ENCODE measurements at regions not wholly inside any gene's neighbourhood (a gene's known extent, or its start where the extent isn't known, plus 50 kb on each side); places are given as distances from the start of the nearest gene placed in this dataset.
"Not testable (repeated sequence)": the region's sequence is repeated elsewhere in the genome, so short reads cannot be mapped to it uniquely, and the experiment has no call there.

DNA sequence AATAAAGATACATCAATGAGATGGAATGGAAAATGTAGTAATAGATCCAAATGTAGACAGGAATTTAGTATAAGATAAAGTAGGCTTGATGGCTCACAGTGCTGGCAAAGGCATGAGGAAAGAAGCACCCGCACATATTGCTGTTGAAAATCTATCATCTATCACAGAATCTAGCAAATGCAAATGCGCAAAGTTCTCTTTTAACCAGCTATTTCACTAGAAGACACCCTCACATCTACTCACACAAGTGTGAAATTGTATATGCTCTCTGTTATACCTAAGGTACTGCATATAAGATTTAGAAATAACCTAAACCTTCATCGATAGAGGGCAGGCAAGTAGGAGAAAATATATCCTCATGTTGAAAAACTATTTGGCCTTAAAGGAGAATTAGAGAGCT, 756.7 kb upstream of the SEMA6D start:
- TF ChIP-seq POLR2A (IDR thresholded peaks at IDR 0.05): no peak
- TF ChIP-seq, protein P1, sequence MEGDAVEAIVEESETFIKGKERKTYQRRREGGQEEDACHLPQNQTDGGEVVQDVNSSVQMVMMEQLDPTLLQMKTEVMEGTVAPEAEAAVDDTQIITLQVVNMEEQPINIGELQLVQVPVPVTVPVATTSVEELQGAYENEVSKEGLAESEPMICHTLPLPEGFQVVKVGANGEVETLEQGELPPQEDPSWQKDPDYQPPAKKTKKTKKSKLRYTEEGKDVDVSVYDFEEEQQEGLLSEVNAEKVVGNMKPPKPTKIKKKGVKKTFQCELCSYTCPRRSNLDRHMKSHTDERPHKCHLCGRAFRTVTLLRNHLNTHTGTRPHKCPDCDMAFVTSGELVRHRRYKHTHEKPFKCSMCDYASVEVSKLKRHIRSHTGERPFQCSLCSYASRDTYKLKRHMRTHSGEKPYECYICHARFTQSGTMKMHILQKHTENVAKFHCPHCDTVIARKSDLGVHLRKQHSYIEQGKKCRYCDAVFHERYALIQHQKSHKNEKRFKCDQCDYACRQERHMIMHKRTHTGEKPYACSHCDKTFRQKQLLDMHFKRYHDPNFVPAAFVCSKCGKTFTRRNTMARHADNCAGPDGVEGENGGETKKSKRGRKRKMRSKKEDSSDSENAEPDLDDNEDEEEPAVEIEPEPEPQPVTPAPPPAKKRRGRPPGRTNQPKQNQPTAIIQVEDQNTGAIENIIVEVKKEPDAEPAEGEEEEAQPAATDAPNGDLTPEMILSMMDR (IDR thresholded peaks at IDR 0.05): no peak
- Histone ChIP-seq H3K4me3 (replicated peaks in 1 of 3) (no peak overlapping the region), H3K36me3 (no peaks in the 10 kb centered on the region), H3K9me3 (no peaks in the 10 kb centered on the region), H3K4me1 (no peaks in the 10 kb centered on the region), H3K27ac (no peak overlapping the region), H3K27me3 (no peaks in the 10 kb centered on the region)
- no peak for DNase-seq
- WGBS, 2 donors: 89 to 91% methylated on average over 3 of the region's 3 CpGs
- intact Hi-C loops (cut with DNase I): no loop called here

DNA sequence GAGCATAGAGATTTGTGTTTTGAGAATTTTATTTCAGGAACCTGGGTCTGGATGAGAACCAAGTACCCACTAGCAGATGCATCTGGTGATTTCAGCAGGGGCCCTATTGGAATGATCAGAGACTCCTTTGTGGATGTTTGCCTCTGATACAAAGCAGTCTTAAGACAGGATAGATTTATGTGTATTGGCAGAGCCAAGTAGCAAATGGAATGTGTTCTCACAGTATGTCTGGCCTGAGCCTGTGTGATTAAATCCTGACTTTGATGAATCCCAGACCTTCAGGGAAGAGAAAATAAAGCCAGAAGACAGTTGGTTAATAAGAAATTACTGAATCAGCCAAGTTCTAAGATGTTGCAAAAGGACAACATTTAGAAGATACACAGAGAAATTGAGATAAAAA, 755.5 kb upstream of the SEMA6D start:
- intact Hi-C loops (cut with DNase I): no loop called here
- DNase-seq: no peak
- TF ChIP-seq POLR2A (IDR thresholded peaks at IDR 0.05): no peak
- TF ChIP-seq, protein P1 (IDR thresholded peaks at IDR 0.05): no peak
- H3K36me3 ChIP-seq: no peaks in the 10 kb centered on the region
- no peaks in the 10 kb centered on the region for H3K4me1 ChIP-seq
- no peaks in the 10 kb centered on the region for H3K27me3 ChIP-seq
- no peaks in the 10 kb centered on the region for H3K9me3 ChIP-seq
- H3K27ac ChIP-seq: no peak overlapping the region
- no peak overlapping the region for H3K4me3 ChIP-seq (replicated peaks in 1 of 3)

DNA sequence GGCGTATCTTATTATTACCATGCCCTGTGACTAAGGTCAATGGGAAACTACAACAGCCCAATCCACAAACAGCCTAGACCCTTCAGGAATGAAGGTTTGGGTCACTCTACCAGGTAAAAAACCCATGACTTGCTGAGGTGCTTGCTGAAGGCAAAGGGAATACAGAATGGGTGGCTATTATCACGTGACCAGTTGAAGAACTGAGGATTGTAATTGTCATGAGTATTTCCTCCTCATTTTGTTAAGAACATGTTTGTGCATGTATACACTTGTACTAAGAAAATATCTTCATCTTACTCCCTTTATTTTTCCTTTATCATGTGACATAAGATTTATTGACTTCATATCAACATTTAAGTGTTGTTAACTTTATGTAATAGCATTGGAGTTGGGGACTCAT, 729.2 kb upstream of the SEMA6D start:
- not testable (repeated sequence) for H3K27me3 ChIP-seq
- WGBS, 2 donors: 93 to 95% methylated on average over 2 of the region's 2 CpGs

GRCh38 chr15:46996359-46996758, 720.9 kb upstream of the SEMA6D start:
- Histone ChIP-seq H3K4me1 (no peaks in the 10 kb centered on the region), H3K27ac (no peak overlapping the region), H3K27me3 (no peaks in the 10 kb centered on the region), H3K36me3 (no peaks in the 10 kb centered on the region), H3K9me3 (no peaks in the 10 kb centered on the region), H3K4me3 (replicated peaks in 1 of 3) (no peak overlapping the region)
- WGBS, 2 donors: 75 to 82% methylated on average over 1 to 3 of the region's 3 CpGs
- DNase-seq: no peak
- TF ChIP-seq POLR2A (IDR thresholded peaks at IDR 0.05): no peak
- TF ChIP-seq, protein P1 (IDR thresholded peaks at IDR 0.05): no peak
- intact Hi-C loops (cut with DNase I): no loop called here

More for the DNA sequence above, 729.2 kb upstream of the SEMA6D start:
- DNase-seq; H3K36me3 ChIP-seq; intact Hi-C loops (cut with DNase I); H3K4me1 ChIP-seq; H3K4me3 ChIP-seq (replicated peaks in 1 of 3); H3K9me3 ChIP-seq; H3K27ac ChIP-seq: not testable (repeated sequence)

GRCh38 chr15:46997501-46997900, 719.8 kb upstream of the SEMA6D start:
- Histone ChIP-seq H3K4me3 (replicated peaks in 1 of 3) (no peak overlapping the region), H3K36me3 (no peaks in the 10 kb centered on the region), H3K4me1 (no peaks in the 10 kb centered on the region), H3K27ac (no peak overlapping the region), H3K9me3 (no peaks in the 10 kb centered on the region), H3K27me3 (no peaks in the 10 kb centered on the region)
- WGBS, 2 donors: 88 to 89% methylated on average over 3 of the region's 3 CpGs
- intact Hi-C loops (cut with DNase I): no loop called here
- no peak for TF ChIP-seq POLR2A (IDR thresholded peaks at IDR 0.05)
- TF ChIP-seq, protein P1 (IDR thresholded peaks at IDR 0.05): no peak
- no peak for DNase-seq

DNA sequence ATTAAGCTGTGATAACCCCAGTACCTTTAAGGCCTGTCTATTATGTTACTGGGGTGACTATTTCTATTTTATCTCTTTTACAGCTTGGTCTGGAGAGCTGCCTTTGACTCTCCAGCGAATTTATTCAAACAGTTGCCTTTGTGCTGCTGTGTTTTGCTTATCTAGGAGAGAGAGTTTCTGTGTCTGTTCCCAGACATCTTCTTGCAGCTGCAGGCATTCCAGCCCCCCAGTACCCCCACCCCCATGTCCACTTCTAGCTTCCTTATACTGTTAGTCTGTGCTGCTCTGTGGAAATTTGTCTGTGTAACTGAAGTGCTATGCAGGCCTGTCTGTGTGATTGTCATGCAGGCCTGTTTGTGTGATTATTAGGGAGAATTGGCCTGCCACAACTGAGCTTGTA, 713.7 kb upstream of the SEMA6D start:
- no peaks in the 10 kb centered on the region for H3K4me1 ChIP-seq
- no peak overlapping the region for H3K27ac ChIP-seq
- H3K27me3 ChIP-seq: no peaks in the 10 kb centered on the region
- 25 to 35% methylated on average over 1 of the region's 1 CpG for WGBS, 2 donors
- no peak overlapping the region for H3K4me3 ChIP-seq (replicated peaks in 1 of 3)
- intact Hi-C loops (cut with DNase I): no loop called here
- no peaks in the 10 kb centered on the region for H3K36me3 ChIP-seq
- no peaks in the 10 kb centered on the region for H3K9me3 ChIP-seq
- TF ChIP-seq, protein P1 (IDR thresholded peaks at IDR 0.05): no peak
- TF ChIP-seq POLR2A (IDR thresholded peaks at IDR 0.05): no peak
- DNase-seq: no peak

Data from thyroid gland (tissue), 4 donors.